Gastrocnemius medialis (tissue), 4 donors: ENCODE measurements at regions not wholly inside any gene's neighbourhood (a gene's known extent, or its start where the extent isn't known, plus 50 kb on each side); places are given as distances from the start of the nearest gene placed in this dataset.

Experiments
- ATAC-seq, 2 donors: fragments of 150-250 bp; one replicate each; pipeline ENCODE4 v1.9.1; 2016
- DNase-seq, 2 donors: peaks; one replicate each; pipeline ENCODE4 v3.0.0-alpha.2; 2019
- H3K27ac ChIP-seq, 4 donors: fragments of 200-600 bp; sonication (generic); 1 replicate in 1 of 4; 2 replicates in 3 of 4; pipeline ENCODE4 v1.5.1; 2016 to 2018; ENCODE audit warnings: mild to moderate bottlenecking in 2 of 4, moderate library complexity in 1 of 4
- H3K27me3 ChIP-seq, 3 donors: fragments of 200-600 bp; sonication (generic) in 2 of 3; 1 replicate in 1 of 3; 2 replicates in 2 of 3; pipeline versions ENCODE4 v1.5.1 to v1.6.0; 2016 to 2019; ENCODE audit warnings: mild to moderate bottlenecking in 1 of 3, moderate library complexity in 1 of 3
- H3K36me3 ChIP-seq, 2 donors: fragments of 200-600 bp; sonication (generic) in 1 of 2; one replicate each; pipeline ENCODE4 v1.5.1; 2017 to 2018
- H3K4me1 ChIP-seq, 2 donors: fragments of 200-600 bp; sonication (generic) in 1 of 2; one replicate each; pipeline ENCODE4 v1.5.1; 2016 to 2017; ENCODE audit warnings: mild to moderate bottlenecking in 2 of 2
- H3K4me3 ChIP-seq, 4 donors: fragments of 200-600 bp; sonication (generic) in 3 of 4; 1 replicate in 1 of 4; 2 replicates in 3 of 4; pipeline ENCODE4 v1.5.1; 2016 to 2019; ENCODE audit warnings: mild to moderate bottlenecking in 2 of 4
- H3K9me3 ChIP-seq, 3 donors: fragments of 200-600 bp; sonication (generic) in 2 of 3; 1 replicate in 1 of 3; 2 replicates in 2 of 3; pipeline ENCODE4 v1.5.1; 2016 to 2019
- POLR2A ChIP-seq, 2 donors: fragments of 450-650 bp; IDR thresholded peaks; one replicate each; pipeline ENCODE4 v1.6.1; 2017; ENCODE audit warnings: antibody characterized with exemption in 2 of 2, mild to moderate bottlenecking in 2 of 2, moderate library complexity in 2 of 2
- in situ Hi-C, 4 donors: fragments of 200-750 bp; cut with MboI; loops; one replicate each; pipeline versions ENCODE4 v1.15.0 to v1.8.0; 2017; ENCODE audit warnings: low sequenced_read_pairs in 4 of 4
- intact Hi-C: fragments of 100-400 bp; cut with DNase I; formaldehyde crosslinking; loops from one replicate; pipeline ENCODE4 v1.15.1; 2023; ENCODE audit warnings: low total_unique reads
- TF ChIP-seq, protein P1 (sequence below), 5 experiments: fragments of 450-650 bp in 3 of 5; fragments of 200-600 bp in 2 of 5; sonication (generic) in 2 of 5; IDR thresholded peaks in 4 of 5; conservative IDR thresholded peaks in 1 of 5; 1 replicate in 4 of 5; 2 replicates in 1 of 5; pipeline ENCODE4 v1.5.1; 2016 to 2019; ENCODE audit warnings: antibody characterized with exemption in 5 of 5, mild to moderate bottlenecking in 3 of 5, moderate library complexity in 3 of 5

DNA sequence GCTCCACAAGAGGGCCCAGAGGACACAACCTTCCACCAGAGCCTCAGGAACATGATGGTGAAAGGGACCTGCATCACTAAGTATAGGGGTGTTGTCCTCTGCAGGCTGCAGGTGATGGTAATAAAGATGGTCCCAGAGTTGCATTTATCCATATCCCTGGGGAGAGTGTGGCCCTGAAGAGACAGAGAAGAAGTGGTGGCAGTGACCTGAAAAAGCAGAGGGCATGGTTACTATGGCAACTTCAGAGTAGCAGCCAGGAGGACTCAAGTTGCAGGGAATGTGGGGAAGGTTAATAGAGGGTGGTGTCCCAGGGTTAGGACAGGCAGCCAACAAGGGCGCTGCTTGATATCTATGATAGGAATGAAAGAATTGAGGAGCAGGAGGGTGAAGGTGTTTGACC lies 57.1 kb downstream of the HLA-A start:
- no peaks in the 10 kb centered on the region for H3K27me3 ChIP-seq
- in situ Hi-C loops (loop anchor here in 2 of 4 donors (10.0 to 25.0 kb wide), 2 partner anchors 155 to 262 kb away; no protein-coding TSS in a partner anchor), intact Hi-C loops (no loop called here)
- DNase-seq, result no peak
- ATAC-seq, result no peak
- TF ChIP-seq, protein P1, sequence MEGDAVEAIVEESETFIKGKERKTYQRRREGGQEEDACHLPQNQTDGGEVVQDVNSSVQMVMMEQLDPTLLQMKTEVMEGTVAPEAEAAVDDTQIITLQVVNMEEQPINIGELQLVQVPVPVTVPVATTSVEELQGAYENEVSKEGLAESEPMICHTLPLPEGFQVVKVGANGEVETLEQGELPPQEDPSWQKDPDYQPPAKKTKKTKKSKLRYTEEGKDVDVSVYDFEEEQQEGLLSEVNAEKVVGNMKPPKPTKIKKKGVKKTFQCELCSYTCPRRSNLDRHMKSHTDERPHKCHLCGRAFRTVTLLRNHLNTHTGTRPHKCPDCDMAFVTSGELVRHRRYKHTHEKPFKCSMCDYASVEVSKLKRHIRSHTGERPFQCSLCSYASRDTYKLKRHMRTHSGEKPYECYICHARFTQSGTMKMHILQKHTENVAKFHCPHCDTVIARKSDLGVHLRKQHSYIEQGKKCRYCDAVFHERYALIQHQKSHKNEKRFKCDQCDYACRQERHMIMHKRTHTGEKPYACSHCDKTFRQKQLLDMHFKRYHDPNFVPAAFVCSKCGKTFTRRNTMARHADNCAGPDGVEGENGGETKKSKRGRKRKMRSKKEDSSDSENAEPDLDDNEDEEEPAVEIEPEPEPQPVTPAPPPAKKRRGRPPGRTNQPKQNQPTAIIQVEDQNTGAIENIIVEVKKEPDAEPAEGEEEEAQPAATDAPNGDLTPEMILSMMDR (IDR thresholded peaks at IDR 0.05 in 4 of 5, conservative IDR thresholded peaks at IDR 0.05 in 1 of 5), result no peak
- no peak for TF ChIP-seq POLR2A (IDR thresholded peaks at IDR 0.05)
- no peaks in the 10 kb centered on the region for H3K36me3 ChIP-seq
- no peaks in the 10 kb centered on the region for H3K9me3 ChIP-seq
- H3K4me3 ChIP-seq, result no peak overlapping the region
- no peak overlapping the region for H3K27ac ChIP-seq
- H3K4me1 ChIP-seq, result no peaks in the 10 kb centered on the region

DNA sequence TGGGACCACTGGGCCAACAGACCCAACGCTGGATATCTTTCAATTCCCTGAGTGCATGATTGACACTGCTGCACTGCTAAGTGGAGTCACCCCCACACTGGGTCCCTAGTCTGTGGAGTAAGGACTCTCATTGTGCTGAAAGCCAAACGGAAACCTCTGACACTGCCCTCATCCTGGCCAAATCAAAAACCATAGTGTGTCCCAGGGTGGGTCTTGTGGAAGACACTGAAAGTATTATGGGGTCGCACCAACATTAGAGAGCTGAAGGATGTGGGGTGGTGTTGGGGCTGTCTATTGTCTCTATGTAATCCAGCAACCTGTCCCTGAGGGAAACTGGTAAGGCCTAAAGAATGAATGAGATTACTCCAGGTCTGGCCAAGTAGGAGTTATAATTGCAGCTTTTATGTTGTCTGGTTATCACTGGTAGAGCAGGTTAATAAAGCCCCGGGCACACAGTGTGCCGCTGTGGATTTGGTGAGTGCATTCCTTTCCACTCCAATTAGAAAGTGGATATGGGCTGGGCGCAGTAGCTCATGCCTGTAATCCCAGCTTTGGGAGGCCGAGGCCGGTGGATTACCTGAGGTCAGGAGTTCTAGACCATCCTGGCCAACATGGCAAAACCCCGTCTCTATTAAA lies 57.9 kb downstream of the HLA-A start:
- Histone ChIP-seq H3K4me1 (no peaks in the 10 kb centered on the region), H3K4me3 (no peak overlapping the region), H3K9me3 (no peaks in the 10 kb centered on the region), H3K36me3 (no peaks in the 10 kb centered on the region), H3K27ac (no peak overlapping the region), H3K27me3 (no peaks in the 10 kb centered on the region)
- TF ChIP-seq POLR2A (IDR thresholded peaks at IDR 0.05), result no peak
- TF ChIP-seq, protein P1 (IDR thresholded peaks at IDR 0.05 in 4 of 5, conservative IDR thresholded peaks at IDR 0.05 in 1 of 5), result no peak
- DNase-seq (no peak), ATAC-seq (no peak)
- intact Hi-C loops, result no loop called here
- in situ Hi-C loops, result loop anchor here in 1 of 4 donors (5.0 kb wide), 1 partner anchor 83 kb away; no protein-coding TSS in a partner anchor

DNA sequence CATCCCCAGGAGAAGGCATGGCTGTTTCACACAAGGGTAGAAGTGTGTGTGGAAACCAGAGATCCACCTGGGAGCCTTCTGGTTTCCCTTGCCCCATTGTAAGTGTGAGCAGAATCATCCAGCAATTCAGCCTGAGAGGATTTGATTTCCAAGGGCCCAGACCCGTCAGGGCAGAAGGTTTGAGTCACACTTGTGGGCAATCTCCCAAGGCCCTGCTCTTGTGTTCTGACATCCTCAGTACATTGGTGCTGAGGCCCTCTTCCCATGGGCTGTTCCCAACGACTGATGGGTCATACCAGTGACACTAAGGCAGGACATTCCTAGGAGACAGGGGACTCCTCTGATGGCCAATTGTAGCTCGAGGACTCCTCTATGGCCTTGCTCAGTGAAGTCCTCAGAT lies 58.2 kb upstream of the POLR1H start:
- Histone ChIP-seq H3K4me1 (peaks cover 9 to 11% of the 10 kb centered on the region in 2 donors), H3K27ac (no peak overlapping the region), H3K9me3 (no peaks in the 10 kb centered on the region), H3K36me3 (no peaks in the 10 kb centered on the region), H3K4me3 (no peak overlapping the region), H3K27me3 (peaks cover 10 to 18% (median 11%) of the 10 kb centered on the region in 3 donors)
- intact Hi-C loops, result no loop called here
- no peak for TF ChIP-seq POLR2A (IDR thresholded peaks at IDR 0.05)
- TF ChIP-seq, protein P1 (IDR thresholded peaks at IDR 0.05 in 4 of 5, conservative IDR thresholded peaks at IDR 0.05 in 1 of 5), result no peak
- DNase-seq (no peak), ATAC-seq (no peak)
- in situ Hi-C loops, result loop anchor here in 1 of 4 donors (5.0 kb wide), 1 partner anchor 86 kb away; no protein-coding TSS in a partner anchor

DNA sequence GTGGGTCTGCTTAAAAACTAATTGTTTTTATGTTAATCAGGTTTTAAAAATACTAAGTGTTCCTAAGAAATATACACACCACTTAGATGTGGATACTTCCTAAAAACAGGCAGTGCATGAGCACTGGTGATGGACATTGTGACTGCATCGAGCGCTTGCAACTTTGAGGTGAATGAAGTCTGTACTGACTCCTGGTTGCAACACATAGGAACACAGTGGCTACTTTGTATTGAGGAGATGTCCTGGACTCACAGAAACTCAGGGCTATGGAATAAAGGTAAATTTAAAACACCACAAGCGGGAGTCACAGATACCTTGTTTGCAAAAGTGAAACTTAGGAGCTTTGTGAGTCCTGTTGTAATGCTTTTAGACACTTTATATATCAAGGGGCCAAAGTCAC lies 55.6 kb upstream of the POLR1H start:
- TF ChIP-seq, protein P1 (IDR thresholded peaks at IDR 0.05 in 4 of 5, conservative IDR thresholded peaks at IDR 0.05 in 1 of 5), result no peak
- no peak for TF ChIP-seq POLR2A (IDR thresholded peaks at IDR 0.05)
- Histone ChIP-seq H3K4me3 (no peak overlapping the region), H3K4me1 (peaks cover 9 to 11% of the 10 kb centered on the region in 2 donors), H3K27ac (no peak overlapping the region), H3K27me3 (peaks cover 25 to 35% (median 31%) of the 10 kb centered on the region in 3 donors), H3K36me3 (no peaks in the 10 kb centered on the region), H3K9me3 (no peaks in the 10 kb centered on the region)
- ATAC-seq, result no peak
- intact Hi-C loops, result loop anchor here (5.0 kb wide), 2 partner anchors 52 to 118 kb away; no protein-coding TSS in a partner anchor
- DNase-seq, result no peak
- in situ Hi-C loops, result loop anchor here in 2 of 4 donors (5.0 kb wide), 1 partner anchor 158 kb away; no protein-coding TSS in a partner anchor
